ENCODE measurements at regions not wholly inside any gene's neighbourhood (a gene's known extent, or its start where the extent isn't known, plus 50 kb on each side); places are given as distances from the start of the nearest gene placed in this dataset.

- H3K4me3 ChIP-seq (ENCODE audit: low read depth, low read length): no peak overlapping the region
- TF ChIP-seq, protein P1, sequence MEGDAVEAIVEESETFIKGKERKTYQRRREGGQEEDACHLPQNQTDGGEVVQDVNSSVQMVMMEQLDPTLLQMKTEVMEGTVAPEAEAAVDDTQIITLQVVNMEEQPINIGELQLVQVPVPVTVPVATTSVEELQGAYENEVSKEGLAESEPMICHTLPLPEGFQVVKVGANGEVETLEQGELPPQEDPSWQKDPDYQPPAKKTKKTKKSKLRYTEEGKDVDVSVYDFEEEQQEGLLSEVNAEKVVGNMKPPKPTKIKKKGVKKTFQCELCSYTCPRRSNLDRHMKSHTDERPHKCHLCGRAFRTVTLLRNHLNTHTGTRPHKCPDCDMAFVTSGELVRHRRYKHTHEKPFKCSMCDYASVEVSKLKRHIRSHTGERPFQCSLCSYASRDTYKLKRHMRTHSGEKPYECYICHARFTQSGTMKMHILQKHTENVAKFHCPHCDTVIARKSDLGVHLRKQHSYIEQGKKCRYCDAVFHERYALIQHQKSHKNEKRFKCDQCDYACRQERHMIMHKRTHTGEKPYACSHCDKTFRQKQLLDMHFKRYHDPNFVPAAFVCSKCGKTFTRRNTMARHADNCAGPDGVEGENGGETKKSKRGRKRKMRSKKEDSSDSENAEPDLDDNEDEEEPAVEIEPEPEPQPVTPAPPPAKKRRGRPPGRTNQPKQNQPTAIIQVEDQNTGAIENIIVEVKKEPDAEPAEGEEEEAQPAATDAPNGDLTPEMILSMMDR (conservative IDR thresholded peaks at IDR 0.05; ENCODE audit: low read depth, low read length): no peak
- no peak for DNase-seq (ENCODE audit: low read depth)
These were observed 272.5 kb downstream of the CETN3 start for GRCh38 chr5:90136952-90137528.

GRCh38 chr5:90135779-90136378 lies 273.7 kb downstream of the CETN3 start:
- DNase-seq (ENCODE audit: low read depth): no peak
- H3K4me3 ChIP-seq (ENCODE audit: low read depth, low read length): no peak overlapping the region
- TF ChIP-seq, protein P1 (conservative IDR thresholded peaks at IDR 0.05; ENCODE audit: low read depth, low read length): peak; percentile 42

GRCh38 chr5:90134892-90135291 lies 274.7 kb downstream of the CETN3 start:
- H3K4me3 ChIP-seq (ENCODE audit: low read depth, low read length): no peak overlapping the region
- TF ChIP-seq, protein P1 (conservative IDR thresholded peaks at IDR 0.05; ENCODE audit: low read depth, low read length): no peak
- DNase-seq (ENCODE audit: low read depth): peak; percentile 87

DNA sequence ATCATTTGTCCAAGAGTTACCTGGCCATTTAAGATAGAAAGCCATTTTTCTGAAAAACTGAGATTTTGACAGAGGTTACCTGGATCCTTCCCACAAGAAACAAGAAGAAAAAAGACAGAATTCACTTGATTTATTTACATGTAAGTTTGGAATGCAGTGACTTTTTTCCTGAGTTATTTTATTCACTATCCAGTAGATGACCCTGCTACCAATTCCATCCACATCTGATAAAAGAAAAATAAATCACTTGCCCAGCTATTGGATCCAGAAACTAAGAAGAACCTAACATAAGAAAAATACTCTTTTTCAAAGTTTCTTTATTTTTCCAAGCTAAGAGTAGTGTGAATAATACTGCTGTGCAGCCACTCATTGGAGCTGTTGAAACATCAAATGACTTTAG lies 275.2 kb downstream of the CETN3 start:
- TF ChIP-seq, protein P1 (conservative IDR thresholded peaks at IDR 0.05; ENCODE audit: low read depth, low read length): no peak
- no peak overlapping the region for H3K4me3 ChIP-seq (ENCODE audit: low read depth, low read length)
- no peak for DNase-seq (ENCODE audit: low read depth)

DNA sequence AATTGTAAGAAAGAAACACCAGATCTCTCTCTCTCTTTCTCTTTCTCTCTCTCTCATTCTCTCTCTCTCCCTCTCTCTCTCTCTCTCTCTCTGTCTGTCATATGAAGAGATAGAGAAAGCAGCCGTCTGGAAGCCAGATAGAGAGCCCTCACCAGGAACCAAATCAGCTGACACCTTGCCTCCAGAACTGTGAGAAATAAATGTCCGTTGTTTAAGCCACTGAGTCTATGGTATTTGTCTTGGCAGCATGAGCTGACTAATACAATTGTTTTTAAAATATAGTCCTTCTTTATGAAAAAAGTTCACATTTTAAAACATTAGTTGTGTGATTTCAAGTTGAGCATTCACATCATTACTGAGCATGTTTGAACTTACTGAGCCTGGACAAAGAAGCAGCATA lies 275.6 kb downstream of the CETN3 start:
- H3K4me3 ChIP-seq (ENCODE audit: low read depth, low read length): no peak overlapping the region
- TF ChIP-seq, protein P1 (conservative IDR thresholded peaks at IDR 0.05; ENCODE audit: low read depth, low read length): no peak
- peak; percentile 53 for DNase-seq (ENCODE audit: low read depth)

DNA sequence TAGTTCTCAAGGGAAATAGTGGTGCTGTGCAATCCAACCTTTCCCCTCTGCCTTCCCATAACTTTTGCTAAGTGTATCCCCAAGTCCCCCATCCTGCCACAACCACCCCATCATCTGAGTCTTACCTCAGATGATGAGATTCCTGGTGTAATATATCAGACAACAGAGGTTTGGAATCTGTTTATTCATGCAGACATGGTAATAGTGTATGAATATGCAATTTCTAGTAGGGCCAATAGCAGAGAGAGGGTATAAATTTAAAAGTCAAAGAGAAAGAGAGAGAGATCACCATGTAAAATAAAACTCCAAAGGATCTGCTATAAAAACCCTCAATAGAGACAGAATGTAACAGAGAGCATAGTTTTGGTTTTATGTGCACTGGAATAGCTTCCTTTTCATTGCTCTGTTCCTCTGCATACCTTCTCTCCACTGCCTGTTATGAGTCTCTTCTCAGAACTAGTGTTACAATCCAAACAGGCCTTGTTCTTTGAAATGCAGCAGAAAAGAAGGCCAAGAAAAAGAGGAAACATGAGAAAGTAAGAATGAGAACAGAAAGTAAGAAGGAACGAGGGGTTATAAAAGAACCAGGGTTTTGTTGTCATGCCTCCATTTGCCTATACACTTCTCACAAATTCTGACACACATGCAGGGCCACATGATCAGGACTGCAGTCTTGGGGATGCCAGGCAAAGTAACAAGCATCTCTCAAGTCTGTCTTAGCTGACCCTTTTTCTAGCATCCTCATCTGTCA lies 278.0 kb downstream of the CETN3 start:
- TF ChIP-seq, protein P1 (conservative IDR thresholded peaks at IDR 0.05; ENCODE audit: low read depth, low read length): no peak
- no peak overlapping the region for H3K4me3 ChIP-seq (ENCODE audit: low read depth, low read length)
- DNase-seq (ENCODE audit: low read depth): peak; percentile 58
